Activated CD4-positive, alpha-beta T cell treated with anti-CD3 and anti-CD28 coated beads for 1 hour (primary cell): ENCODE measurements at regions not wholly inside any gene's neighbourhood (a gene's known extent, or its start where the extent isn't known, plus 50 kb on each side); places are given as distances from the start of the nearest gene placed in this dataset.
"Not testable (repeated sequence)": the region's sequence is repeated elsewhere in the genome, so short reads cannot be mapped to it uniquely, and the experiment has no call there.

Experiments
- DNase-seq: peaks from one replicate; pipeline ENCODE4 v3.0.0-alpha.2; 2020

GRCh38 chr6:141483598-141484061 lies 649.1 kb upstream of the GJE1 start:
- peak; percentile 19 for DNase-seq

DNA sequence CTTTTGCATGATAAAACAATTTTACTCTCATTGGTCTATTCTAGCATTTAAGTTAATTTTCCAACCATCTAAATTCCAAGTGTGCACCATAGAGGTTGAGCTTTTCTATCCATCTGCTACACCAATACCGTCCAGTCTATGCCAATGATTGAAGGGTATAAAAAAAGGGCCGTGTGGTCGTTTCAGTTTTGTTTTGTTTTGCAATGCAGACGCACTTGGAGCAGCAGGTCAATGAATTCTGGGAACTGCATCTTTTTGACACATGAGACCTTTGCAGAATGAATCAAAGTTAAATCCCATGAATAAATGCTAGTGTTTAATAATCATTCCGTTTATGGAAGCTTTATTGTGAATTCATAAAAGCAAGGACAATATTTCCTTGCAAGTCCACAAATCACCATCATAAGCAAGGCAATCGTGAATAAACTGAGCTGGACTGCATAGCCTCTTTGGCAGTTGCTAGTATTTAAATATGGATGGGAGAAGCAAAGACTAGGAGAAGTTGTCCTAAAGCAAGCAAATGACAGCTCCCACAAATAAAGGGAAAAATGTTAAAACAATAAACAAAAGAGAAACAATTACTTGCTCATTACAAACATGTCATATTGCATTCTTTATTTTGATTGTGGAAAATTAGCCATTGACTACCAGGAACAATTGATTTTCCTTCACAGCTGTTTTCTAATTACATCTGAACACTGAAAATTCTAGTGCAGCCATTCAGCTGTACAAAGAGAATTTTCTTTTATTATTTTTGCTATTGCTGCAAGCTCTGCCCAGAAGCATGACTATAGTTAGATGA lies 649.7 kb upstream of the GJE1 start:
- DNase-seq, result no peak

GRCh38 chr6:141475259-141475658 lies 657.5 kb upstream of the GJE1 start:
- DNase-seq, result no peak

DNA sequence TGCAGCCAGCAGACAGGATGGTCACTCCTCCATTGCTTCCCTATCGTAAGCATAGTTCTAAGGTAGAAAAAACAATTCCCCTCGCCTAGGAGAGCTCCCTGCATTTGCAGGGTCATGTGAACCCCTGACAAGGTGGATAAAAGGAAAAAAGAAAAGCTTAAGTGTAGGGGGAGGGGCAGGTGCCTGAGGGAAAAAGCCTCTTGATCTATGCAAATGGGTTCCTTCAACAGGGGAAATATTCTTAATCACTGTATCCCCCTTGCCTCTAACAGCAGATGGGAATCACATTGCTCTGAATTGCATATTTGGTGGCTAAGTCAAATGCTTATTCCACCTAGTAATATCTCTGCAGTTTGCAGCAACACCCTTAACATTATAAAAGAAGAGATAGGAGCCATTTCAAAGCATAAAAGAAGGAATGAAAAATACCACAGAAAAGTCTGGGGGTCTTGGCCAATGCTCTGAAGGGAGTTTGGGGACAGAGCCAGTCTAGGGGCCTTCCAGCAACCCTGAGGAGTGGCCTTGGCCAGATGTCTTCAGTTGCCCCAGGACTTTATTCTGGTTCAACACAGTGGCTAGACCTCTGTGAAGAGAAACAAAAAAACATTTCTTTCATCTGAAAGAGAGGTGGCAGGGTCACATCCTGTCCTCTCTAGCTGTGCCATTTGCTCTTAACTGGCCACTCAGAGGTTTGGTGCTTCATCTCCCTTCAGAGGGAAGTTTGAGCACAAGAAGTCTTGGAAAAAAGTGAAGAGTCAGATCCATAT lies 660.4 kb upstream of the GJE1 start:
- no peak for DNase-seq

DNA sequence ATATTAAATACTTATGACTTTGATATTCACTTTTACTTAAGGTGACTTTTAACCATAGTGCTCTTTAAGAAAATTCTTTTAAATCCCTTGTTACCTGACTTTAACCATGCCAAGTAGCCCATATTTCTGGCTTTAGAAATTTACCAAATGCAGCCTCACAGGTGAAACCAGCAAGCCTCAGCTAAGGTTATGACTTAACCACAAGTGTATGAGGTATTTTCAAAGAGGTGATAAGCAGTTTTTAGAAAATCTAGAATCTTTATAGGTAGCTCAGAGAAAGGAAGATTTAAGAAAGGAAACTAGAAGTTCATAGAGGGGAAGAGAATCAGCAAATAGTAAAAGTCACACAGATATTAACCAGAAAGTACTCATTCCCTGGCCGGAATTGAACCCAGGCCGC lies 661.9 kb upstream of the GJE1 start:
- no peak for DNase-seq

DNA sequence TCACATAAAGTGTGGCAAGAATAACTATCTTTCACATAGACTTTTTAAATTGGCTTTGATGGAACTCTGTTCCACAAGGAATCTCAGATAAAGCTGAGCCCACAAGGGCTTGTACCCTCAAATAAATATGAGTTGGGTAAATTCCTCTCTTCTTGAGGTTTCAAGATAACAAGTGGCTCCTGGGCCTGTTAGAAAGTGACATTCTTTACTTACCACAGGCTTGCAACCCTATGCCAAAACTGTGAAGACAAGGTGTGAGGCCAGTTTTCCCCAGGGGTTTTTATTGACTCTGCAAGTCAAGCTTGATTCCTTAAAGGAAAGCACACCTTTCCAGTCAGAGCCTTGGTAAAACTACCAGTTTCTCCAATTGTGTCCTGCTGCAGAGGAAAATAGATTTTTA lies 664.8 kb upstream of the GJE1 start:
- DNase-seq, result no peak

GRCh38 chr6:141467041-141467440 lies 665.7 kb upstream of the GJE1 start:
- DNase-seq, result no peak

- no peak for DNase-seq
Measured at GRCh38 chr6:141464896-141465295, 667.8 kb upstream of the GJE1 start.

DNA sequence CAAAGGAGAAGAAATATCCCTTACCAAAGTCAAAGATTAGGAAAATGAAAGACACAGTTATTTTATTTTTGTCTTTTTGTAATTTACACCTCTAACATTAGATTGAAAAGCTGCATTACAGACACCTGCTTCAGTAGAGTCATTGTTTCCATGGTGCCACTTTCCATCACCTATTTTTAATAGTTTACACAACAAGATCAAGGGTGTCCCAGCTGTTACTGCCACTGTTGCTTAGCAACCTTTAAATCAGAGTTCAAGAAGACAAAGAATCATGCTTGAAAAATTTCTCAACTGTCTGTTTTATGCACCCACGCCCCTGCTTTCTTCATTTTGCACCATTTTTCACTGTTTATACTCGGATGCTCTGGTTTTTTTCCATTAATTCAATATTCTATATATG lies 668.2 kb upstream of the GJE1 start:
- no peak for DNase-seq

DNA sequence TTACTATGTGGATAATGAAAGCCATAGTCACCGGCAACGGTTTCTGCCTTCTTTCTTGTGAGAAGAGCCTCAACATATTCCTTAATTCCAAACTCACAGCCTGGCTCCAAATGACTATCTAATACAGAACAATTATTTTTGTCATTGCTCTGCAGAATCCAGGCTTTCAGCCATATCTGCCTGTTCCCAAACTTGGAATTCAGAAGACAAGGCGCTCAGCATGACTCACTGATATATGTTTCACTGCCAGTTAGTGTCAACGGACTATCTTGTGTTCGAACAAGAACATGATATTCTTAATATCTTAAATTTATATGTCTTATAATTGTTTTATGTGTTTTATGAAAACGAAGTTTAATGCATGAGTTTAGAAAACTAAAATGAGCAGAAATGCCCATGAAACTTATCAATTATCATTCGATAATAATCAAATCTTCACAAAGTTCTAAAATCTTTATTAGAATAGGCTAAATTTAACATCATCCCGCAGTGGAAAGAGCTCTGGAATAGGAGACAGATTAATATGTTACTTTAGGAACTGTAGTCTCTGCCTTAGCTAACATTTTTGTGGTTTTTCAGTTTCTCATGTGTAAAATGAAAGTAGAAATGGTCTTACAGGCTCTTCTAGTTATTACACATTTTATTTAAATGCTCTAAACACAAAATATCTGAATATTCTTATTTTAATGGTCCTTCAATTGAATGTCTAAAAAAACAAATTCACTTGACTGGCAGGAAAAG lies 669.3 kb upstream of the GJE1 start:
- no peak for DNase-seq

GRCh38 chr6:141460743-141461484 lies 671.8 kb upstream of the GJE1 start:
- DNase-seq, result no peak

DNA sequence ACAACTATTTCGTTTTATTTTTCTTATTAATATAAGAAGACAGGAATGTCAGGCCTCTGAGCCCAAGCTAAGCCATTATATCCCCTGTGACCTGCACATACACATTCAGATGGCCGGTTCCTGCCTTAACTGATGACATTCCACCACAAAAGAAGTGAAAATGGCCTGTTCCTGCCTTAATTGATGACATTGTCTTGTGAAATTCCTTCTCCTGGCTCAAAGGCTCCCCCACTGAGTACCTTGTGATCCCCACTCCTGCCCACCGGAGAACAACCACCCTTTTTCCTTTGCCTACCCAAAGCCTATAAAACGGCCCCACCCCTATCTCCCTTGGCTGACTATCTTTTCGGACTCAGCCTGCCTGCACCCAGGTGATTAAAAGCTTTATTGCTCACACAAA lies 672.5 kb upstream of the GJE1 start:
- DNase-seq, result not testable (repeated sequence)

GRCh38 chr6:141457984-141458383 lies 674.7 kb upstream of the GJE1 start:
- not testable (repeated sequence) for DNase-seq

GRCh38 chr6:141452354-141452686 lies 680.4 kb upstream of the GJE1 start:
- DNase-seq, result no peak

GRCh38 chr6:141451511-141452353 lies 681.0 kb upstream of the GJE1 start:
- DNase-seq, result no peak

DNA sequence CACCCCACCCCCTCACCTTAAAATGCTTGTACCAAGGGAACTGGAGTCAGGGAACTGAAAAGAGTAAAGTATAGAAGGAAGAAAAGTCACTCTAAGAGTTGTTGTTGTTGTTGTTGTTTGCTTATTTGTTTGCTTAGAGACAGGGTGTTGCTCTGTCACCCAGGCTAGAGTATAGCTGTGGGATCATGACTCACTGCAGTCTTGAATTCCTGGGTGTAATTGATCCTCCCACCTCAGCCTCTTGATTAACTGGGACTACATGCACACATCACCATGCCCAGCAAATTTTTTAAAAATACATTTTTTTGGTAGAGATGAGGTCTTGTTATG lies 681.6 kb upstream of the GJE1 start:
- DNase-seq, result no peak

- no peak for DNase-seq
Measured at GRCh38 chr6:141445928-141446628, 686.6 kb upstream of the GJE1 start.

DNA sequence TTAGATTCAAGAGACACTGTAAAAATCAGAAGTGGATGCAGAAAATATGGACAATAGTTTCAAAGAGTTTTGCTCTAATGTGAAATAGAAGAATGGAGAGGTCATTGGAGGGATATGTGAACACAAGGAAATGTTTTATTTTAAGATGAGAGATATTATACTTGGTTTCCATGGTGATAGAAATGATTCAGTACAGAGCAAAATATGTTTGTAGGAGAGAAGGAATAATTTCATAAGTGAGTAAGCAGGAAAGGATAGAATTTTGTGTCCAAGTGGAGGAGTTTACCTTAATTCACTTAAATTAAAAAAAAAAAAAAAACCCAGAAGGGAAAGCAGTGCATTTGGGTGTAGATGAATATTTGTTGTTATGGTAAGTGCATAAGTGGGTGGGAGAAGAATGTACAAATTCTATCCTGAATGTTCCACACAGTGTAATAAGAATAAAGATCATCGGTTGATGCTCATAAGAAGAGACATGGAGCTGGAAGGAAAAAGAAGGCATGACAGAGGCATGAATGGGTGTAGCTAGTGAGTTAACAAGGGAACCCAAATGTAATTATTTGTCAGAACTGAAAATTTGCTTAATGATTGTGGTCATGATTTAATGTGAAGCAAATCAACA lies 688.9 kb upstream of the GJE1 start:
- no peak for DNase-seq

- no peak for DNase-seq
Measured at GRCh38 chr6:141443032-141443431, 689.7 kb upstream of the GJE1 start.

DNA sequence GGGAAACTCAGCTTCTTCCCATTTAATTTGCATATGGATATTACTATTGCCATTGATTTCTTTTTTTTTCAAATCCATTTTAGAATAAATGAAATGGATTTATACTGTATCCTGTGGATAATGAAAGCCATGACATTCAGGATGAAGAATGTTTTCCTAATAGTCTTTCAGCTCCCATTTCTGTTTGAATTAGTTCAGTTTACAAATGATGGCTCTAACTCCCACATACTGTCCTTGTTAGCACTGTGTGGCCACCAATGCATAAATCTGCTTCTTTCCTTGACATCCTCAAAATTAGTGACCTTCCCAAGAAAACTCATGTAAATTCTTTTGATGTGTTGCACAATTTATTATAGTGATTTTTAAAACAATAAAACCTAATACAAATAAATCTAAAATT lies 693.2 kb upstream of the GJE1 start:
- no peak for DNase-seq

DNA sequence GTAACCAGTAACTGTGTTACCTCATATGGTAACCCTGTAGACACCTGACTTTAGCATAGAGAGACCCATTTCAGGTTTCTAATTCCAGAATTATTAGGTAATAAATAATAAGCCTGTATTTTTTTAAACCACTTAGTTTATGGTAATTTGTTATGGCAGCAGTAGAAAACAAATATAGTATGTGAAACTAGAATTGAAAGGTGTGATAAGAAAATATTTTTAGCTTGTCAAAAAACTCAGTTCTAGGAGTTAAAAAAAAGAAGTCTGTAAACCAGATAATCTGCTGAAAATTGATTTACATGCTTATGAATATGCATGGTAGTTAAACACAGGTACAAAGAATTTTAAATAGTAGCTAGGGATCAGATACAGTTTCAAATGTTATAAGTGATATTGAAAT lies 695.0 kb upstream of the GJE1 start:
- no peak for DNase-seq
